HS-5 (cell line): ENCODE measurements at regions not wholly inside any gene's neighbourhood (a gene's known extent, or its start where the extent isn't known, plus 50 kb on each side); places are given as distances from the start of the nearest gene placed in this dataset.
"Not testable (repeated sequence)": the region's sequence is repeated elsewhere in the genome, so short reads cannot be mapped to it uniquely, and the experiment has no call there.

Source experiments
- DNase-seq: peaks from one replicate; pipeline ENCODE4 v3.0.0-alpha.2; 2012; ENCODE audit warnings: low read depth

GRCh38 chr2:14422426-14422825 lies 210.1 kb upstream of the LRATD1 start:
- DNase-seq, result peak; percentile 37

GRCh38 chr2:14423145-14423906 lies 209.2 kb upstream of the LRATD1 start:
- DNase-seq, result no peak

GRCh38 chr2:14424478-14425390 lies 207.8 kb upstream of the LRATD1 start:
- no peak for DNase-seq

GRCh38 chr2:14425869-14426268 lies 206.6 kb upstream of the LRATD1 start:
- no peak for DNase-seq

GRCh38 chr2:14428056-14428455 lies 204.5 kb upstream of the LRATD1 start:
- peak; percentile 42 for DNase-seq

GRCh38 chr2:14433946-14434495 lies 198.5 kb upstream of the LRATD1 start:
- no peak for DNase-seq

- DNase-seq, result no peak
These were observed 186.8 kb upstream of the LRATD1 start for GRCh38 chr2:14445670-14446069.

GRCh38 chr2:14448340-14448739 lies 184.2 kb upstream of the LRATD1 start:
- DNase-seq, result no peak

GRCh38 chr2:14451312-14451711 lies 181.2 kb upstream of the LRATD1 start:
- DNase-seq, result no peak

GRCh38 chr2:14454202-14454601 lies 178.3 kb upstream of the LRATD1 start:
- DNase-seq, result no peak

- DNase-seq, result no peak
These were observed 172.7 kb upstream of the LRATD1 start for GRCh38 chr2:14459786-14460325.

- DNase-seq, result no peak
These were observed 156.5 kb upstream of the LRATD1 start for GRCh38 chr2:14475994-14476393.

GRCh38 chr2:14479486-14479885 lies 153.0 kb upstream of the LRATD1 start:
- DNase-seq, result no peak

- DNase-seq, result no peak
These were observed 152.4 kb upstream of the LRATD1 start for GRCh38 chr2:14480120-14480519.

GRCh38 chr2:14480906-14481305 lies 151.6 kb upstream of the LRATD1 start:
- no peak for DNase-seq

- peak; percentile 96 for DNase-seq
These were observed 139.5 kb upstream of the LRATD1 start for GRCh38 chr2:14492920-14493503.

- DNase-seq, result no peak
These were observed 137.8 kb upstream of the LRATD1 start for GRCh38 chr2:14494759-14495158.

GRCh38 chr2:14501061-14501460 lies 131.5 kb upstream of the LRATD1 start:
- no peak for DNase-seq

- not testable (repeated sequence) for DNase-seq
These were observed 125.6 kb upstream of the LRATD1 start for GRCh38 chr2:14506955-14507354.

GRCh38 chr2:14511541-14511940 lies 121.0 kb upstream of the LRATD1 start:
- no peak for DNase-seq

- DNase-seq, result no peak
These were observed 118.6 kb upstream of the LRATD1 start for GRCh38 chr2:14513903-14514302.

- DNase-seq, result peak; percentile 92
These were observed 115.7 kb upstream of the LRATD1 start for GRCh38 chr2:14516844-14517243.
